Fibroblast of villous mesenchyme (primary cell): ENCODE measurements at regions not wholly inside any gene's neighbourhood (a gene's known extent, or its start where the extent isn't known, plus 50 kb on each side); places are given as distances from the start of the nearest gene placed in this dataset.
A peak's percentile ranks its signal among the peaks of the same experiment; 100 is the strongest.

Source experiments
- DNase-seq: peaks from one replicate; pipeline ENCODE4 v3.0.0-alpha.2; 2010; ENCODE audit warnings: low read depth
- H3K4me3 ChIP-seq: 2 replicates; pipeline ENCODE4 v1.5.1; 2011; ENCODE audit warnings: low read depth, mild to moderate bottlenecking, low read length
- TF ChIP-seq, protein P1 (sequence below): IDR thresholded peaks from 2 replicates; pipeline ENCODE4 v1.5.1; 2012; ENCODE audit warnings: low read depth, mild to moderate bottlenecking, low read length; ENCODE audit not compliant: insufficient read depth

GRCh38 chr13:104160536-104160935 is 1094.3 kb upstream of the SLC10A2 start:
- TF ChIP-seq, protein P1, sequence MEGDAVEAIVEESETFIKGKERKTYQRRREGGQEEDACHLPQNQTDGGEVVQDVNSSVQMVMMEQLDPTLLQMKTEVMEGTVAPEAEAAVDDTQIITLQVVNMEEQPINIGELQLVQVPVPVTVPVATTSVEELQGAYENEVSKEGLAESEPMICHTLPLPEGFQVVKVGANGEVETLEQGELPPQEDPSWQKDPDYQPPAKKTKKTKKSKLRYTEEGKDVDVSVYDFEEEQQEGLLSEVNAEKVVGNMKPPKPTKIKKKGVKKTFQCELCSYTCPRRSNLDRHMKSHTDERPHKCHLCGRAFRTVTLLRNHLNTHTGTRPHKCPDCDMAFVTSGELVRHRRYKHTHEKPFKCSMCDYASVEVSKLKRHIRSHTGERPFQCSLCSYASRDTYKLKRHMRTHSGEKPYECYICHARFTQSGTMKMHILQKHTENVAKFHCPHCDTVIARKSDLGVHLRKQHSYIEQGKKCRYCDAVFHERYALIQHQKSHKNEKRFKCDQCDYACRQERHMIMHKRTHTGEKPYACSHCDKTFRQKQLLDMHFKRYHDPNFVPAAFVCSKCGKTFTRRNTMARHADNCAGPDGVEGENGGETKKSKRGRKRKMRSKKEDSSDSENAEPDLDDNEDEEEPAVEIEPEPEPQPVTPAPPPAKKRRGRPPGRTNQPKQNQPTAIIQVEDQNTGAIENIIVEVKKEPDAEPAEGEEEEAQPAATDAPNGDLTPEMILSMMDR, result no peak
- no peak for DNase-seq
- H3K4me3 ChIP-seq, result no peak overlapping the region

GRCh38 chr13:104143760-104144416 is 1077.7 kb upstream of the SLC10A2 start:
- DNase-seq, result no peak
- TF ChIP-seq, protein P1, result no peak
- H3K4me3 ChIP-seq, result no peak overlapping the region

DNA sequence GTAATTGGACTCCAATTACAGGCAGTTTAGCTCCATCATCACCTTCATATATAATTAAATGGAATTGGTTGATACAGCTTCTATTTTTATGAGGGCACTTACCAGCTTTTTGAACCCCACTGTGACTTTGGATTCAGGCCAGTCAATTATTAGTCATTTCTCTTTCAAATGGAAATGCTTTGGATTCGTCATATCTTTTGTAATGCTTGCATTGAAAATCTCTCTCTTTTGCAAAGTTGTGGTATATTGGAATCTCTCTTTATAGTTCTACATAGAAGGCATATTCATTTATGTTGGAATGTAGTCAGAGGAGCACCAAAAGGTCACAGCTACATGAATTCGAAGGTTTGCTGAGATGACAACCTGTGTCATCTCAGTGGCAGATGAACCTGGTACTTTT is 1074.3 kb upstream of the SLC10A2 start:
- no peak overlapping the region for H3K4me3 ChIP-seq
- DNase-seq, result no peak
- TF ChIP-seq, protein P1, result no peak

GRCh38 chr13:104137416-104137815 is 1071.2 kb upstream of the SLC10A2 start:
- no peak for DNase-seq
- TF ChIP-seq, protein P1, result no peak
- H3K4me3 ChIP-seq, result no peak overlapping the region

GRCh38 chr13:104132849-104133248 is 1066.6 kb upstream of the SLC10A2 start:
- no peak overlapping the region for H3K4me3 ChIP-seq
- TF ChIP-seq, protein P1, result no peak
- no peak for DNase-seq

DNA sequence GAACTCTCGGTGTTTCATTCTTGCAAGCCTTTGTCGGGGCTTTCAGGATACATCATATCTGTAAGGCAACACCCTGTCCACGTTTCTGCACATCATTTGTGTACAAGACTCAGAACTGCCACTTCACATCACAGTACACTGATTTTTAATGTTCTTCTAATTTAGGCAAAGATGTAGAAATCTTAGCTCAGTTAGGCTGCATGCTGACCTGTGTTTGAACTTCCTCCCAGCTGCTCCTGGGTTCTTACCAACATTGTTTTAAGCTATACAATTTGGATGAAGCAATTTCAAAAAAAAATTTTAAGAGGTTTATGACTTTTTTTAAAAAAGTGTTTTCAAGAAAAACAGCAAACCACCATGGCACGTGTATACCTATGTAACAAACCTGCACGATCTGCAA is 1047.9 kb upstream of the SLC10A2 start:
- no peak overlapping the region for H3K4me3 ChIP-seq
- TF ChIP-seq, protein P1, result no peak
- peak; percentile 17 for DNase-seq

DNA sequence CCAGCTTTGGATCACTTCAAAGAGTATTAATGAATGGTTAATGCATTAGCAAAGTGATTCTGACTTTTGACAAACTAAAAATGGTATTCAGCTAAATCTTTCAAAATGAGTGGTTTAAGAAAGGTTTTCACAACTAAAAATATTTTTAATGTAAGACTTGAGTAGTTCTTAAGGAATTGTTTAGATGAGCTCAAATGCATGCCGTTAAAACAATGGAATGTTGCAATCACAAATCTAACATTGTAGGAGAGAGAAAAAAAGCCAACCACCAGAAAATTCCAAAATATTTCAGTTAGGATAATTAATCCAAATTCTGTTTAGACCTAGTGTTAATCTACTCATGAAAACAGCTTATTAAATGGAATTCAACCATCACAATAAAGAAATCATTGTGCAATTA is 1044.8 kb upstream of the SLC10A2 start:
- H3K4me3 ChIP-seq, result no peak overlapping the region
- TF ChIP-seq, protein P1, result no peak
- peak; percentile 24 for DNase-seq
